Trophoblast cell (in vitro differentiated cells and primary cell): ENCODE measurements at regions not wholly inside any gene's neighbourhood (a gene's known extent, or its start where the extent isn't known, plus 50 kb on each side); places are given as distances from the start of the nearest gene placed in this dataset.

Source experiments
- DNase-seq, 2 donors: peaks; one replicate each; pipeline ENCODE4 v3.0.0-alpha.2; 2016
- H2AFZ ChIP-seq: 2 replicates; pipeline ENCODE4 v1.6.1; 2013; ENCODE audit warnings: low read length, moderate library complexity, mild to moderate bottlenecking; ENCODE audit not compliant: insufficient read depth, poor library complexity
- H2AK5ac ChIP-seq: 2 replicates; pipeline ENCODE4 v1.6.1; 2013; ENCODE audit warnings: mild to moderate bottlenecking, low read length
- H2BK120ac ChIP-seq: 2 replicates; pipeline ENCODE4 v1.6.1; 2013; ENCODE audit warnings: low read length, mild to moderate bottlenecking, moderate library complexity; ENCODE audit not compliant: insufficient read depth, poor library complexity
- H2BK12ac ChIP-seq: 2 replicates; pipeline ENCODE4 v1.6.1; 2013; ENCODE audit warnings: mild to moderate bottlenecking, low read length, moderate library complexity
- H2BK5ac ChIP-seq: 2 replicates; pipeline ENCODE4 v1.6.1; 2013; ENCODE audit warnings: low read length, low read depth, moderate library complexity, mild to moderate bottlenecking; ENCODE audit not compliant: poor library complexity
- H3K14ac ChIP-seq: 2 replicates; pipeline ENCODE4 v1.6.1; 2013; ENCODE audit warnings: mild to moderate bottlenecking, low read length
- H3K18ac ChIP-seq: 2 replicates; pipeline ENCODE4 v1.6.1; 2013; ENCODE audit warnings: mild to moderate bottlenecking, low read length
- H3K23ac ChIP-seq: 2 replicates; pipeline ENCODE4 v1.6.1; 2013; ENCODE audit warnings: low read length
- H3K27ac ChIP-seq: 2 replicates; pipeline ENCODE4 v1.5.1; 2013; ENCODE audit warnings: low read depth, mild to moderate bottlenecking, inconsistent platforms, low read length, moderate library complexity
- H3K27me3 ChIP-seq: 2 replicates; pipeline ENCODE4 v1.6.1; 2013; ENCODE audit warnings: inconsistent platforms, mild to moderate bottlenecking, low read length, moderate library complexity; ENCODE audit not compliant: insufficient read depth
- H3K36me3 ChIP-seq, 2 experiments: 1 replicate in 1 of 2; 2 replicates in 1 of 2; pipeline ENCODE4 v1.6.1; 2013; ENCODE audit warnings: low read length in 2 of 2, mild to moderate bottlenecking in 2 of 2, moderate library complexity in 1 of 2; ENCODE audit not compliant: insufficient read depth in 2 of 2, control insufficient read depth in 1 of 2
- H3K4ac ChIP-seq: 2 replicates; pipeline ENCODE4 v1.6.1; 2013; ENCODE audit warnings: low read depth, mild to moderate bottlenecking, low read length, moderate library complexity
- H3K4me1 ChIP-seq, 2 experiments: 1 replicate in 1 of 2; 2 replicates in 1 of 2; pipeline ENCODE4 v1.6.1; 2013; ENCODE audit warnings: low read length in 2 of 2, mild to moderate bottlenecking in 2 of 2, moderate library complexity in 1 of 2; ENCODE audit not compliant: insufficient read depth in 2 of 2, control insufficient read depth in 1 of 2
- H3K4me2 ChIP-seq: 2 replicates; pipeline ENCODE4 v1.6.1; 2013; ENCODE audit warnings: inconsistent platforms, mild to moderate bottlenecking, low read length, moderate library complexity
- H3K4me3 ChIP-seq: 2 replicates; pipeline ENCODE4 v1.5.1; 2013; ENCODE audit warnings: mild to moderate bottlenecking, low read depth, low read length, inconsistent platforms
- H3K79me1 ChIP-seq: one replicate; pipeline ENCODE4 v1.6.1; 2013; ENCODE audit warnings: low read length
- H3K79me2 ChIP-seq: 2 replicates; pipeline ENCODE4 v1.6.1; 2013; ENCODE audit warnings: low read length, mild to moderate bottlenecking; ENCODE audit not compliant: control insufficient read depth, insufficient read depth, poor library complexity
- H3K9ac ChIP-seq: 2 replicates; pipeline ENCODE4 v1.6.1; 2013; ENCODE audit warnings: mild to moderate bottlenecking, low read length
- H3K9me3 ChIP-seq: 2 replicates; pipeline ENCODE4 v1.6.1; 2013; ENCODE audit warnings: low read depth, mild to moderate bottlenecking, control low read depth, inconsistent platforms, low read length; ENCODE audit not compliant: insufficient read depth
- H4K12ac ChIP-seq: 2 replicates; pipeline ENCODE4 v1.6.1; 2013; ENCODE audit warnings: low read depth, mild to moderate bottlenecking, low read length, moderate library complexity
- H4K8ac ChIP-seq: 2 replicates; pipeline ENCODE4 v1.6.1; 2013; ENCODE audit warnings: low read depth, mild to moderate bottlenecking, low read length, moderate library complexity
- H4K91ac ChIP-seq: one replicate; pipeline ENCODE4 v1.6.1; 2013; ENCODE audit warnings: low read depth, mild to moderate bottlenecking, low read length, moderate library complexity
- WGBS: extraction: QIAGEN DNeasy Blood & Tissue Kit; methylation state at CpG from one replicate; pipeline ENCODE4 v1.1.7; 2013; ENCODE audit warnings: missing lambda C conversion rate; ENCODE audit not compliant: insufficient read length, insufficient coverage; ENCODE audit errors: extremely low coverage; 5-methylcytosine and 5-hydroxymethylcytosine counted together

DNA sequence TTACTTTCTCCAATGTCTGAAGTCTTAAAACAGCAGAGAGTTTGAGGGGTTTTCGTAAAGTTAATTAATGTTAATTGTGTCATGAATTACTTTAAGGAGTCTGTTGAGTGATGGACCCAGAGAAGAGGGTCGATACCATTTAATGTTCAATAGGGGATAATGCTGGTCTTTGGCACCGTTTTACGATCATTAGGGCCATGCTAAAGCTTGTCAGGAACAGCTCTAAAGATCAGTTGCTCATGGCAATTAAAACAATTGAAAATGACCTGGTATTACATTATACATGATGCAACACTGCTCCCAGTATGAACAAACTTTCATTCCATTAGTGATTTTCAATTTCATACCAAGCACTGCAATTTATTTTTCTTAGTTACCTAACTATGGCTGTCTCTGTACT is 296.9 kb downstream of the ETV1 start:
- Histone ChIP-seq H3K4me3 (no peak overlapping the region), H2BK5ac (no peak overlapping the region), H3K27me3 (no peaks in the 10 kb centered on the region), H3K14ac (no peak overlapping the region), H3K4me1 (no peaks in the 10 kb centered on the region), H3K9me3 (no peaks in the 10 kb centered on the region), H3K36me3 (no peaks in the 10 kb centered on the region), H4K8ac (no peak overlapping the region), H3K79me1 (no peaks in the 10 kb centered on the region), H3K23ac (no peak overlapping the region), H2BK120ac (no peak overlapping the region), H3K27ac (no peak overlapping the region), H2BK12ac (no peak overlapping the region), H3K4ac (no peak overlapping the region), H3K9ac (no peak overlapping the region), H2AK5ac (no peak overlapping the region), H3K18ac (no peak overlapping the region), H4K12ac (no peak overlapping the region), H3K79me2 (no peaks in the 10 kb centered on the region), H4K91ac (no peak overlapping the region), H3K4me2 (no peak overlapping the region), H2AFZ (no peak overlapping the region)
- DNase-seq: no peak
- WGBS: no CpG with 5 or more reads among the region's 4 CpGs

DNA sequence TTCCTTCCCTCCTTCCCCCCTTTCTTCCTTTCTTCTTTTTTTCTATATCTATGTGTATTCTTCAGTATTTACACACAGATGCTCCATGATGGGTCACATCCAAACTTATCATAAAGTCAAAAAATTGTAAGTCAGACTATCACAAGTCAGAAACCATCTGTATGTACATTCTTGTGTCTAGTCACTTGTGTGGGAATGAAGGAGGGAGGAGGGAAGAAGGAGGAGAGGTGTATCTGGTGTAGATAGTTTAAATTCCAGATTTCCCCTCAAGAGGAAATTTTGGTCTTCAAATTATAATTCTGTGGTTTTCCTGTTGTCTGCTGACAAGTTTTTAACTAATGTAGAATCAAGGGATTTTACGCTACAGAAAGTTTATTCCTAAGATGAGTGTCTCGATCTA is 287.2 kb downstream of the ETV1 start:
- Histone ChIP-seq H3K27me3 (no peaks in the 10 kb centered on the region), H4K8ac (no peak overlapping the region), H3K79me2 (no peaks in the 10 kb centered on the region), H4K12ac (no peak overlapping the region), H2BK12ac (no peak overlapping the region), H3K4ac (no peak overlapping the region), H3K14ac (no peak overlapping the region), H3K18ac (no peak overlapping the region), H3K4me2 (no peak overlapping the region), H2BK5ac (no peak overlapping the region), H2AK5ac (no peak overlapping the region), H3K36me3 (no peaks in the 10 kb centered on the region), H2AFZ (no peak overlapping the region), H3K23ac (no peak overlapping the region), H3K4me1 (no peaks in the 10 kb centered on the region), H3K4me3 (no peak overlapping the region), H4K91ac (no peak overlapping the region), H3K9me3 (no peaks in the 10 kb centered on the region), H3K79me1 (no peaks in the 10 kb centered on the region), H2BK120ac (no peak overlapping the region), H3K27ac (no peak overlapping the region), H3K9ac (no peak overlapping the region)
- no peak for DNase-seq
- WGBS: no CpG with 5 or more reads among the region's 2 CpGs

DNA sequence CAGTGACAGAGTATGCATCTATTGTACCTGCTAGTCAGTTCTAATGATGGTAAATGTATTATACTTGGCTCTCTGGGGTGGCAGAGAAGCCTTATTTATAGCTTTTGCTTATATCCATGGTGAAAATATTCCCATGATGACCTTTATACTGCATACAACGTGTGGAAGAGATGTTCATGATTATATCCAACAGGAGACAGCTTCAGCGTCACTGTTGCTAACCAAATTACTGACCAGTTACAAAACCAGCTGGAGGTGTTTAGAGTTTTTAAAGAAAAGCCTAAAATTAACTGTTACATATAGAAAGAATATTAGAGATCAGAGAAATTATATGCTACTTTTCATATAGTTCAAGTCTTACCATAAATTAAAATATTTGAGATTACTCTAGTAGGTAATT is 280.8 kb downstream of the ETV1 start:
- H4K8ac ChIP-seq: no peak overlapping the region
- no peak overlapping the region for H4K91ac ChIP-seq
- no peaks in the 10 kb centered on the region for H3K9me3 ChIP-seq
- H3K27ac ChIP-seq: no peak overlapping the region
- no peak overlapping the region for H2AFZ ChIP-seq
- WGBS: no CpG with 5 or more reads among the region's 2 CpGs
- no peak overlapping the region for H4K12ac ChIP-seq
- H3K14ac ChIP-seq: no peak overlapping the region
- no peak overlapping the region for H3K23ac ChIP-seq
- no peak overlapping the region for H2BK12ac ChIP-seq
- no peaks in the 10 kb centered on the region for H3K27me3 ChIP-seq
- H3K4me3 ChIP-seq: no peak overlapping the region
- H3K79me2 ChIP-seq: no peaks in the 10 kb centered on the region
- no peak overlapping the region for H2BK120ac ChIP-seq
- no peak overlapping the region for H2BK5ac ChIP-seq
- no peaks in the 10 kb centered on the region for H3K36me3 ChIP-seq
- H3K79me1 ChIP-seq: no peaks in the 10 kb centered on the region
- H3K9ac ChIP-seq: no peak overlapping the region
- H3K4me2 ChIP-seq: no peak overlapping the region
- H3K18ac ChIP-seq: no peak overlapping the region
- no peak for DNase-seq
- no peak overlapping the region for H3K4ac ChIP-seq
- H2AK5ac ChIP-seq: no peak overlapping the region
- H3K4me1 ChIP-seq: no peaks in the 10 kb centered on the region

DNA sequence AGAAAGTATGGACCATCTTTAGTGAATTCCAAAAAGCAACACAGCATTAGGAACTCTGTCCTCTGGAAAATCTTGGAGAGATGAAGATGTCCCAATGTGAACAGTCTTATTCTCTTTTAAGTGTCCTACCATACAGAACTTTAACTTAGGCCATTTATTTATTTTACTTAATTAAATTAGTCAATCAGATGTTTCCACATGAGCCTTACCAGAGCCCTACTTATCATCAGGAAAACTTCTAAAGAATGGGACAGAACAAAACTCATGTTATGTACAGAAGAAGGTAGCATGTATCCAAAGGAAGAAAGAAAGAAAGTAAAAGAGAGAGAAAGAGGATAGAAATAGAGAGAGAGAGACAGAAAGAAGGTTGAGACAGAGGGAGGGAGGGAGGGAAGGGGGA is 276.4 kb downstream of the ETV1 start:
- no peak overlapping the region for H3K9ac ChIP-seq

DNA sequence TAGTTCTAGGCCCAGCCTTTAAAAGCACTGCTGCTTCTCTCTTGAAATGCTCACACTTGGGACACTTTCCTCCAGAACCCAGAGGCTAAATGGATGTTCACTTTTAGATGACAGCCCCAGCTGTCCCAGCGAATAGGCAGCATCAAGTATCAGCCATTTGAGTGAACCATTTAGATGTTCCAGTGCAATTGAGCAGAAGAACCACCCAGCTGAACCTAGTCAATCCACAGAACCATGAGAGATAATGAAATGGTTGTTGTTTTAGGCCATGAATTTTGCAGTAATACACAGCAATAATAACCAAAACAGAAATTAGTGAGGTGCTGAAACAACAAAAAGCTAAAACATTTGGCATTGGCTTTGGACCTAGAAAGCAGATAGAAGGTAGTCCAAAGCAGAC is 273.9 kb downstream of the ETV1 start:
- no peak overlapping the region for H4K8ac ChIP-seq
- no peak overlapping the region for H3K4ac ChIP-seq
- no peaks in the 10 kb centered on the region for H3K36me3 ChIP-seq
- H3K79me1 ChIP-seq: no peaks in the 10 kb centered on the region
- no peak overlapping the region for H2BK12ac ChIP-seq
- H3K4me3 ChIP-seq: no peak overlapping the region
- no peaks in the 10 kb centered on the region for H3K79me2 ChIP-seq
- no peak overlapping the region for H3K4me2 ChIP-seq
- H3K9ac ChIP-seq: no peak overlapping the region
- H2BK120ac ChIP-seq: no peak overlapping the region
- no CpG with 5 or more reads among the region's 1 CpG for WGBS
- no peak overlapping the region for H2BK5ac ChIP-seq
- no peaks in the 10 kb centered on the region for H3K9me3 ChIP-seq
- no peak overlapping the region for H3K14ac ChIP-seq
- no peak for DNase-seq
- no peak overlapping the region for H3K27ac ChIP-seq
- no peak overlapping the region for H2AFZ ChIP-seq
- H3K23ac ChIP-seq: no peak overlapping the region
- H4K12ac ChIP-seq: no peak overlapping the region
- no peaks in the 10 kb centered on the region for H3K27me3 ChIP-seq
- H4K91ac ChIP-seq: no peak overlapping the region
- no peaks in the 10 kb centered on the region for H3K4me1 ChIP-seq
- no peak overlapping the region for H2AK5ac ChIP-seq
- no peak overlapping the region for H3K18ac ChIP-seq

More for the DNA sequence above, 276.4 kb downstream of the ETV1 start:
- H4K12ac ChIP-seq: no peak overlapping the region
- no peak overlapping the region for H2BK120ac ChIP-seq
- no peak overlapping the region for H4K8ac ChIP-seq
- H2BK5ac ChIP-seq: no peak overlapping the region
- no peak overlapping the region for H4K91ac ChIP-seq
- H3K27me3 ChIP-seq: no peaks in the 10 kb centered on the region
- no peaks in the 10 kb centered on the region for H3K79me1 ChIP-seq
- H3K14ac ChIP-seq: no peak overlapping the region
- H3K36me3 ChIP-seq: no peaks in the 10 kb centered on the region
- H3K18ac ChIP-seq: no peak overlapping the region
- no peak overlapping the region for H2AK5ac ChIP-seq
- H3K4me2 ChIP-seq: no peak overlapping the region
- H3K4me3 ChIP-seq: no peak overlapping the region
- H2BK12ac ChIP-seq: no peak overlapping the region
- H3K23ac ChIP-seq: no peak overlapping the region
- H3K4me1 ChIP-seq: no peaks in the 10 kb centered on the region
- no peak overlapping the region for H3K4ac ChIP-seq
- H2AFZ ChIP-seq: no peak overlapping the region
- no peaks in the 10 kb centered on the region for H3K9me3 ChIP-seq
- no peak for DNase-seq
- no peak overlapping the region for H3K27ac ChIP-seq
- no peaks in the 10 kb centered on the region for H3K79me2 ChIP-seq
